H1 (cell line): ENCODE measurements at regions not wholly inside any gene's neighbourhood (a gene's known extent, or its start where the extent isn't known, plus 50 kb on each side); places are given as distances from the start of the nearest gene placed in this dataset.

ENCODE experiments used
- CTCF ChIA-PET: fragments of 300-600 bp; sonication (Branson Sonifier 250); formaldehyde crosslinking; loops from one replicate; lab custom pipeline; 2021; ENCODE audit not compliant: partially characterized antibody; lab: Charles Lee
- POLR2A ChIA-PET: fragments of 300-600 bp; sonication (Branson Sonifier 250); formaldehyde crosslinking; loops from one replicate; lab custom pipeline; 2021; ENCODE audit warnings: inconsistent platforms; ENCODE audit not compliant: partially characterized antibody; lab: Charles Lee
- DNase-seq, 2 experiments: peaks; one replicate each; pipeline versions ENCODE4 v3.0.0 to v3.0.0-alpha.2; 2010 to 2022; ENCODE audit warnings: low spot score in 2 of 2, low read depth in 1 of 2, mixed read lengths in 1 of 2
- FAIRE-seq: peaks from 2 replicates; lab custom pipeline; 2011; peaks lifted over from hg19 to GRCh38; lab: Jason Lieb, UNC
- H2AFZ ChIP-seq: 2 replicates; pipeline ENCODE4 v1.8.1; 2012; ENCODE audit warnings: low read length, inconsistent platforms
- H2AK5ac ChIP-seq: 2 replicates; pipeline ENCODE4 v1.6.1; 2013; ENCODE audit warnings: low read depth, low read length
- H2BK120ac ChIP-seq: replicated peaks from 2 replicates; pipeline ENCODE3; 2013; ENCODE audit warnings: low read depth, low read length, inconsistent platforms
- H2BK12ac ChIP-seq: 2 replicates; pipeline ENCODE4 v1.6.1; 2013; ENCODE audit warnings: low read depth, low read length
- H2BK15ac ChIP-seq: 2 replicates; pipeline ENCODE4 v1.6.1; 2013; ENCODE audit warnings: low read length
- H2BK20ac ChIP-seq: 2 replicates; pipeline ENCODE4 v1.6.1; 2013; ENCODE audit warnings: low read length
- H2BK5ac ChIP-seq: 2 replicates; pipeline ENCODE4 v1.6.1; 2013; ENCODE audit warnings: low read depth, low read length
- H3K14ac ChIP-seq: 2 replicates; pipeline ENCODE4 v1.6.1; 2013; ENCODE audit warnings: inconsistent platforms; ENCODE audit not compliant: insufficient read length
- H3K18ac ChIP-seq: 2 replicates; pipeline ENCODE4 v1.6.1; 2013; ENCODE audit warnings: low read length; ENCODE audit errors: extremely low read depth
- H3K23ac ChIP-seq: 2 replicates; pipeline ENCODE4 v1.6.1; 2013; ENCODE audit warnings: inconsistent platforms; ENCODE audit not compliant: insufficient read length
- H3K23me2 ChIP-seq: 2 replicates; pipeline ENCODE4 v1.6.1; 2013; ENCODE audit warnings: low read depth, low read length
- H3K27ac ChIP-seq: 2 replicates; pipeline ENCODE4 v1.6.1; 2011; ENCODE audit warnings: low read depth, low read length, inconsistent platforms
- H3K27me3 ChIP-seq, 4 experiments: replicated peaks in 1 of 4; 1 replicate in 1 of 4; 2 replicates in 3 of 4; pipeline versions ENCODE4 v1.6.1 to v1.8.1; 2011 to 2013; ENCODE audit warnings: low read length in 3 of 4, mild to moderate bottlenecking in 3 of 4, inconsistent platforms in 2 of 4, mixed read lengths in 2 of 4, moderate library complexity in 1 of 4; ENCODE audit not compliant: control insufficient read depth in 3 of 4, insufficient read depth in 3 of 4; ENCODE audit errors: extremely low read depth in 1 of 4
- H3K36me3 ChIP-seq, 4 experiments: 2 replicates each; pipeline versions ENCODE4 v1.6.1 to v1.8.1; 2011 to 2013; ENCODE audit warnings: mild to moderate bottlenecking in 4 of 4, low read length in 3 of 4, moderate library complexity in 2 of 4, control low read depth in 1 of 4, inconsistent platforms in 1 of 4; ENCODE audit not compliant: insufficient read depth in 4 of 4, control insufficient read depth in 2 of 4
- H3K4ac ChIP-seq: replicated peaks from 2 replicates; pipeline ENCODE3; 2013; ENCODE audit warnings: low read length, low read depth, mixed read lengths, inconsistent platforms; ENCODE audit not compliant: insufficient read length
- H3K4me1 ChIP-seq, 4 experiments: replicated peaks in 1 of 4; 1 replicate in 1 of 4; 2 replicates in 3 of 4; pipeline versions ENCODE4 v1.6.1 to v1.8.1; 2011 to 2013; ENCODE audit warnings: low read length in 3 of 4, inconsistent platforms in 2 of 4, mixed read lengths in 1 of 4; ENCODE audit not compliant: insufficient read depth in 4 of 4, control insufficient read depth in 3 of 4
- H3K4me2 ChIP-seq, 2 experiments: 2 replicates each; pipeline versions ENCODE4 v1.6.1 to v1.8.1; 2011 to 2013; ENCODE audit warnings: low read depth in 2 of 2, low read length in 2 of 2, control low read depth in 1 of 2, inconsistent platforms in 1 of 2, mild to moderate bottlenecking in 1 of 2; ENCODE audit not compliant: insufficient read depth in 1 of 2
- H3K4me3 ChIP-seq, 4 experiments: fragments of 200-600, 300-600 bp in 1 of 4; sonication (generic), shearing (Covaris generic), sonication (Bioruptor Twin) in 1 of 4; 2 replicates each; pipeline versions ENCODE4 v1.5.1 to v1.8.1; 2011 to 2016; ENCODE audit warnings: low read length in 4 of 4, low read depth in 3 of 4, control low read depth in 2 of 4, inconsistent platforms in 2 of 4, mild to moderate bottlenecking in 2 of 4, mixed read lengths in 1 of 4, moderate library complexity in 1 of 4; ENCODE audit not compliant: insufficient read depth in 2 of 4; ENCODE audit errors: extremely low read depth in 1 of 4
- H3K56ac ChIP-seq: replicated peaks from 2 replicates; pipeline ENCODE3; 2013; ENCODE audit warnings: low read depth, mild to moderate bottlenecking, mixed read lengths, low read length, inconsistent platforms; ENCODE audit not compliant: insufficient read length
- H3K79me1 ChIP-seq: 2 replicates; pipeline ENCODE4 v1.6.1; 2013; ENCODE audit warnings: low read depth, low read length, control low read depth
- H3K79me2 ChIP-seq, 2 experiments: 2 replicates each; pipeline versions ENCODE4 v1.6.1 to v1.8.1; 2012 to 2013; ENCODE audit warnings: low read length in 2 of 2, mild to moderate bottlenecking in 2 of 2, inconsistent platforms in 1 of 2; ENCODE audit not compliant: insufficient read depth in 2 of 2, control insufficient read depth in 1 of 2
- H3K9ac ChIP-seq, 4 experiments: replicated peaks in 1 of 4; 1 replicate in 1 of 4; 2 replicates in 3 of 4; pipeline versions ENCODE4 v1.6.1 to v1.8.1; 2011 to 2013; ENCODE audit warnings: low read depth in 3 of 4, low read length in 3 of 4, control low read depth in 2 of 4, mild to moderate bottlenecking in 2 of 4, moderate library complexity in 2 of 4, inconsistent platforms in 1 of 4; ENCODE audit errors: extremely low read depth in 1 of 4
- H3K9me3 ChIP-seq, 2 experiments: 2 replicates each; pipeline versions ENCODE4 v1.6.1 to v1.8.1; 2012 to 2013; ENCODE audit warnings: mild to moderate bottlenecking in 2 of 2, moderate library complexity in 2 of 2, control low read depth in 1 of 2, inconsistent platforms in 1 of 2, low read depth in 1 of 2, low read length in 1 of 2, mixed read lengths in 1 of 2; ENCODE audit not compliant: insufficient read depth in 2 of 2
- H4K20me1 ChIP-seq, 2 experiments: replicated peaks in 1 of 2; 2 replicates each; pipeline versions ENCODE3 to v1.8.1; 2011 to 2013; ENCODE audit warnings: inconsistent platforms in 2 of 2, low read length in 2 of 2, mild to moderate bottlenecking in 1 of 2; ENCODE audit not compliant: insufficient read depth in 2 of 2, control insufficient read depth in 1 of 2
- H4K5ac ChIP-seq: 2 replicates; pipeline ENCODE4 v1.6.1; 2013; ENCODE audit warnings: low read length, low read depth, mixed read lengths, inconsistent platforms; ENCODE audit not compliant: insufficient read length
- H4K8ac ChIP-seq: 2 replicates; pipeline ENCODE4 v1.8.0; 2013; ENCODE audit warnings: mild to moderate bottlenecking, moderate library complexity, low read length, inconsistent platforms; ENCODE audit not compliant: insufficient read depth; ENCODE audit errors: extremely low read depth
- H4K91ac ChIP-seq: replicated peaks from 2 replicates; pipeline ENCODE3; 2013; ENCODE audit warnings: low read length, mixed read lengths, inconsistent platforms; ENCODE audit not compliant: insufficient read length
- CHD2 ChIP-seq: IDR thresholded peaks from 2 replicates; pipeline ENCODE4 v1.6.1; 2012; ENCODE audit warnings: low read length, improper control_type of control experiment
- SIN3A ChIP-seq, 2 experiments: IDR thresholded peaks in 1 of 2; conservative IDR thresholded peaks in 1 of 2; 2 replicates each; pipeline ENCODE4 v1.6.1; 2011 to 2012; ENCODE audit warnings: low read length in 2 of 2, improper control_type of control experiment in 1 of 2, low read depth in 1 of 2, mild to moderate bottlenecking in 1 of 2
- TAF1 ChIP-seq: IDR thresholded peaks from 2 replicates; pipeline ENCODE4 v1.6.1; 2011; ENCODE audit warnings: mild to moderate bottlenecking, low read depth, low read length
- YY1 ChIP-seq: IDR thresholded peaks from 2 replicates; pipeline ENCODE4 v1.6.1; 2011; ENCODE audit warnings: low read depth, mild to moderate bottlenecking, low read length

DNA sequence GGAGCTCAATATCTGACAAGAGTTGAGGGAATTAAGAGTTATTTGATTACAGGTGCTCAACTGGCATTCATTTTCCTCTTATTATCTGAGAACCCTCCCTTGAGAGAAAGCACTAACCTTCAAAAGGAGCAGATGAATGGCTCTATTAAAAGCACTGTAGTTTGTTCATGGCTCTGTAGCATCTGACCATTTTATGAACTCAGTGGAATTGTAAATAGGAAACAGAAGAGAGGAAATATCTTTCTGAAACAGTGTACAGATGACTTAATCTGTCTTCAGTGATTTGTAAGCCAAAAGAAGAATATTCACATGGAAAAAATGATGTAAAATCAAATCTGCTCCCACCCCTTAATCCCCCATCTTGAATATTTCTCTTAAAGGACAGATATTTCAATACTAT lies 810.4 kb upstream of the GRAMD2B start:
- Histone ChIP-seq H3K79me2 (no peaks in the 10 kb centered on the region), H3K27me3 (no peaks in the 10 kb centered on the region), H4K91ac (no peak overlapping the region), H3K23ac (no peak overlapping the region), H4K8ac (no peak overlapping the region), H2AK5ac (no peak overlapping the region), H3K23me2 (no peaks in the 10 kb centered on the region), H4K20me1 (no peaks in the 10 kb centered on the region), H3K36me3 (no peaks in the 10 kb centered on the region), H2BK20ac (no peak overlapping the region), H3K27ac (no peak overlapping the region), H3K56ac (no peak overlapping the region), H2BK5ac (no peak overlapping the region), H3K4me1 (no peaks in the 10 kb centered on the region), H2BK12ac (no peak overlapping the region), H2BK15ac (no peak overlapping the region), H2BK120ac (no peak overlapping the region), H3K4me3 (no peak overlapping the region), H2AFZ (no peak overlapping the region), H3K18ac (no peak overlapping the region), H3K9ac (no peak overlapping the region), H3K4me2 (no peak overlapping the region), H3K9me3 (no peaks in the 10 kb centered on the region), H3K79me1 (no peaks in the 10 kb centered on the region), H4K5ac (no peak overlapping the region), H3K4ac (no peak overlapping the region), H3K14ac (no peak overlapping the region)
- POLR2A ChIA-PET = no interaction called here
- CTCF ChIA-PET = interaction anchor here (1.0 kb wide), 1 partner anchor 9 kb away, joined by 5 read pairs; no protein-coding TSS in a partner anchor
- FAIRE-seq = no peak
- no peak for DNase-seq
- TF ChIP-seq YY1 (no peak), TAF1 (no peak), SIN3A (conservative IDR thresholded peaks at IDR 0.05 in 1 of 2, IDR thresholded peaks at IDR 0.05 in 1 of 2; ENCODE audit: low read depth in 1 of 2, low read length in 2 of 2) (no peak), CHD2 (no peak)
